Central memory CD4-positive, alpha-beta T cell (primary cell): ENCODE measurements at regions not wholly inside any gene's neighbourhood (a gene's known extent, or its start where the extent isn't known, plus 50 kb on each side); places are given as distances from the start of the nearest gene placed in this dataset.
"Not testable (repeated sequence)": the region's sequence is repeated elsewhere in the genome, so short reads cannot be mapped to it uniquely, and the experiment has no call there.

Experiments
- DNase-seq: peaks from one replicate; pipeline ENCODE4 v3.0.0; 2022

DNA sequence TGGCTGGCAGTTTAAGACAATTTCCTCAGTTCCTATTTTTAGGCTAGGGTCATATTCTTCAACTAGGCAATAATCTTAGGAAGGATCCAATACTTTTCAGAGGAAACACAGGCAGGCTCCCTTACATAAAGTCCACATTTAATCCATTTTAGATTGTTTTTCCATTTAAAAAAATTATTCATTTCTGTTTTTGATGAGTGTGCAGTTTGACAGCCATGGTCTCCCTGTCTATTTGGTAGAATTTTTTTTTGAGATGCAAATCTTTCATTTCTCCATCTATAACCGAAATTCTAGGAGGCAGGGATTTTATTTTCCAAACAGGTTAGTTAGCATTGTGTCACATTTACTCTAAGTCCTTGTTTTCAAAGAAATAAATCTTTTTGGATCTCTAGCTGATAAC lies 326.8 kb downstream of the PPP4R3C start:
- no peak for DNase-seq

- no peak for DNase-seq
Measured at GRCh38 chrX:27132862-27133261, 330.3 kb downstream of the PPP4R3C start.

GRCh38 chrX:27087176-27087575 lies 376.0 kb downstream of the PPP4R3C start:
- DNase-seq = not testable (repeated sequence)

DNA sequence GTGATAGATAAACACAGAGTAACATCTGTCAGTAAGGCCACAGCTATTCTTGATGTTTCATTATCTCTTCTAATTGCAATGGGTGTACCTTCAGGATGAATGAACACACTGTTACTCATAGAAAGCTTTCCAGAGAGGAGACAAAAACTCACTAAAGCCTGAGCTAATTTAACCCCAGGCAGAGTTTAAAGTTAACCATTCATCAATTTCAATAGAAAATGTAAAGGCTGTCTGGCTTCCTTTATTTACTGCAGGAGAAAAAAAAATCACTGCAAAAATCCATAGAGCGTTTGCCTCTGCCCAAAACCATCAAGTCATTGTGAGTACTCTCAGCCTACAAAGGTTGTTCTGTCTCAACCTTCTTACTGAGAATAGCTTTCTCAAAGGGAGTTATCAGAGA lies 376.9 kb downstream of the PPP4R3C start:
- DNase-seq = no peak

GRCh38 chrX:27085346-27085745 lies 377.8 kb downstream of the PPP4R3C start:
- no peak for DNase-seq

DNA sequence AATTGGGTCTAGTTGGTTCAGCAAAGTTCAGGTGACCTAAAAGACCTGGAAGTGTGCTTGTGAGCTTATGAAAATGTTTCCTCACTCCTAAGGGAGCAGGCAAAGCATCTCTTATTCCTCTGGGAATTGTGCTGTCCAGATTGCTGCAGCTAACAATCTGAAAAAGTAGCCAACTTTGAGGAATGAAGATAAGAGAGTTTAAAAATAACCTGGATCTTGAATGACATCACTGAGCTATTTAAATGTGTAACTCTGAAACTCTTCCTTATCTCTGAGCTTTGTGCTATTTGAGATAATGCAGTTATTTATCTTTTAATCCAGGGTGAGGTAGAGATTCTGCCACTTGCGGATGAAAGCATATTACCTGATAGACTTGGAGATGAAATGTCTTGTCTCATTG lies 384.8 kb downstream of the PPP4R3C start:
- DNase-seq = no peak

DNA sequence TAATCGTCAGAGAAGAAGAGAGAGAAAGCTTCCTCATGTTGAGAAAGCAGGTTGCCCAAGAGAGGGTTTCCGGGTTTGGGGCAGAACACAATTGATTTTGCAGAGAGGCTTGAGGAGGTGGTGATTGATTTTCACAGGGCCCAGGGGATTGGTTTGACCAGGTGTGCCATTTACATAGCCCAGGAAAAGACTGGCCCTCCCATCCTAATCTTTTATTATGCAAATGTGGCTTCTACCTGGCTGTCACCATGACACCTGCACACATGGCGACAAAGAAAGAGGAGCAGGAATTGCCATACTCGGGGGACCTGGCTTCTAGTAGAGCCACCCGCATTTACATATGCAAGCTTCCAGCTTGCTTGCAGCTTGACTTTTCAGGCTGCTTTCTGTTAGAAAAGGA lies 405.3 kb downstream of the PPP4R3C start:
- DNase-seq = no peak

- DNase-seq = no peak
Measured at GRCh38 chrX:27039332-27039731, 423.8 kb downstream of the PPP4R3C start.

DNA sequence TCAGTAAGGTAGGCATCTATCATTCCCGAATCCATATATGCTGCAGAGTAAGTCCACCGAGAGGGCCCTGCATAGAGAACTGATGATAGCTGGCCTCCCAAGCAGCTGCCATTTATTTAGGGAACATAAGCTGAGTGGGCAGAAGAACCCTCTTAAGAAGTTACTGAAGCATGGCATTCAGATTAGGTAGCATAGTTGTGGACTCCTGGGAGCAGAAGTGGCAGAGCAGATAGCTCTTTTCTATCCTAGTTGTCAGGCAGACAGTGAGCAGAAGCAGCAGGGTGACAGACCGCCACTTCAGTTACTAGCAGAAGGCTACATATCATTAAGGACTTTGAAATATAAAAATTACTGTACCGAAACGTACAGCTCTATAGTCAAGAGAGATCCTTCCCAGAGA lies 454.7 kb downstream of the PPP4R3C start:
- DNase-seq = no peak

DNA sequence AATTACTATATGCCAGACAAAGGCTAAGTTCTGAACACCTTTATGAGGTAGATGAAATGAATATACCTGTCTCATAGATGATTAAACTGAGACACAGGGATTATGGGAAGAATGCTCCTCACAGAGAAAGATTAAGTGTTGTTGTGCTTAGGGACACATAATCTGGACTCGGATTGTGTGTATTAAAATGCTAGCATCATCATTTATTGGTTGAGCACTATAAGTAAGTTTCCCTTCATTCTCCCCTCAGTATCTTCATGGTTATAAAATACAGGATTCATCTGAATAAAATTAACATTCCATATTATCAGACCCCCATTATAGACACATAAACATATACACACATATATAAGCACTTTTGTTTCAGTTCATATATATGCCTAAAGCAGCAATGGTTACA lies 463.5 kb downstream of the PPP4R3C start:
- no peak for DNase-seq

- no peak for DNase-seq
Measured at GRCh38 chrX:26958261-26958660, 504.9 kb downstream of the PPP4R3C start.

GRCh38 chrX:26954029-26954428 lies 509.1 kb downstream of the PPP4R3C start:
- DNase-seq = no peak

- no peak for DNase-seq
Measured at GRCh38 chrX:26952213-26952612, 510.9 kb downstream of the PPP4R3C start.

GRCh38 chrX:26927419-26927818 lies 535.7 kb downstream of the PPP4R3C start:
- DNase-seq = no peak

GRCh38 chrX:26925088-26925487 lies 538.1 kb downstream of the PPP4R3C start:
- DNase-seq = no peak

DNA sequence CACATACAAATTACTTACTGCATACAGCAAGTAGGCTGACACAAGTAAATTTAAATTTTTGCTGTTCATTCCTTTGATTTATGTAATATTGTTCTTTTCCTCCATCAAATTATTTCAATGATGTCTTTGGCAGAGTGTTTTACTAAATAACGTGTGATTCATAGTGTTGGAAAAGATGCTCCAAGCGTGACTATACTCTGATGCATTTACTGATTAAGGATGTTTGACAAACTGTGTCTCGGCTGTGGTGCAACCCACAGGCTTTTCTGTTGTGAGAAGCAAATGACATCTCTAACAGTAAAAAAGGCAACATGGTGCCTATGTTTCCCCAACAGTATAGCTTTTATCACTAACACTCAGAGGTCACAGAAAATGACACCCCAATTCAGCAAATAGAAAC lies 540.9 kb downstream of the PPP4R3C start:
- DNase-seq = no peak

DNA sequence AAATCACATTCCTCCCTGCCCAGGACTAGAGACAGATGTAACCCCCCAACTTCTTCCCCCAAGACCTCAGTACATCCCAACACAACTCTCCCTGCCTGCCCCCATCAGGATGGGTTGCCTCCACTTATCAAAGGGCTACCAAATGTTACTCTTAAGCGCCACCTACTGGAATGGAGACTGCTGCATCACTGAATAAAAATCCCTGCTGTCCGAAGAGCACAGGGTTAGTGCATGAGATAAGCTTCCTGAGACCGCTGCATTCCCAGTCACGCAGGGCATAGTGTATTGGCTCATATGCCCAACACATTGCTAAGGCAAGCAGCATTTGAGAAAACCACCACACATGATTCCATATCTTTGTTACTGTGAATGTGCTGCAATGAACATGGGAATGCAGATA lies 544.5 kb downstream of the PPP4R3C start:
- no peak for DNase-seq

GRCh38 chrX:26916991-26917390 lies 546.1 kb downstream of the PPP4R3C start:
- DNase-seq = no peak

GRCh38 chrX:26915064-26915463 lies 548.1 kb downstream of the PPP4R3C start:
- DNase-seq = no peak

DNA sequence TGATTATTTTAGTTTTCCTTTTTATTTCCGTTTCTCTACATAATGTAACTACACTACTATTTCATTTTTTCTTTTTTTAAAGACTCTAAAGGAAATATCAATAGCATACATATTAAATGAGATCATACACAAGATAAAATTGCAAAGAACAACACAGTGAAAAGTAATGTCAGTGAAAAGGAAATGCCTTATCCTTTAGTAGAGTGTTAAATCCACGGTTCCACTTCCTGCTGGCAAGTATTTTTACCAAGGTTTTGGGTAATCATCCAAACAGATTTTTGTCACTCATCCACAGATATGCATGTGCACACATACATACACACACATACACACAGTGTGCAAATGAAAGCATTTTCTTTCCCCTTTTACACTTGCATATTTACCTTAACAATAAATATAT lies 548.9 kb downstream of the PPP4R3C start:
- DNase-seq = no peak

DNA sequence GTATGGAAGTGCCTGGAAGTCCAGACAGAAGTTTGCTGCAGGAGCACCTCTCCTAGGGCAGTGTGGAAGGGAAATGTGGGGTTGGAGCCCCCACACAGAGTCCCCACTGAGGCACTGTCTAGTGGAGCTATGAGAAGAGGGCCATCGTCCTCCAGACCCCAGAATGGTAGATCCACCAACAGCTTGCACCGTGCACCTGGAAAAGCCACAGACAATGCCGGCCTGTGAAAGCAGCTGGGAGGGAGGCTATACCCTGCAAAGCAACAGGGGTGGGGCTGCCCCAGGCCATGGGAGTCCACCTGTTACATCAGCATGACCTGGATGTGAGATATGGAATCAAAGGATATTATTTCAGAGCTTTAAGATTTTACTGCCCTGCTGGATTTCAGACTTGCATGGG lies 551.4 kb downstream of the PPP4R3C start:
- DNase-seq = not testable (repeated sequence)

GRCh38 chrX:26909728-26910127 lies 553.4 kb downstream of the PPP4R3C start:
- DNase-seq = no peak

GRCh38 chrX:26908218-26908617 lies 554.9 kb downstream of the PPP4R3C start:
- no peak for DNase-seq

DNA sequence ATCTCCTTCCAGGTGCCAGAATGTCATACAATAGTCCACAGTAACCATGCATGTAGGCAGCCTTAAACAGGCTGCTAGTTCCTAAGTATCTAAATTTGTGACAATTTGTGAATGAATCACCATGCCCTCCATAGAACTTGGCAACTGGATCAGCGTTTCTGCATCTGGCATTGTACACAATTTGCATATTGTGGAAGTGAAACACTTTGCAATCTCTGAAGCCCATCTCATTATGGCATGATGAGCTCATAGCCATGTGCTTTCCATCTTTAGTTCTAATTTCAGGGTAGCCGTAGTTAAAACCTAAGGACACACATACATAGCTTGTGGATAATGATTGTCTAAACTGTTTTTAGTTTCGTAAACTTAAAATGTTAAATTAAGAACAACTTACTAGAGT lies 573.6 kb downstream of the PPP4R3C start:
- DNase-seq = no peak

- DNase-seq = no peak
Measured at GRCh38 chrX:26873736-26874135, 589.4 kb downstream of the PPP4R3C start.

- no peak for DNase-seq
Measured at GRCh38 chrX:26871967-26872366, 591.2 kb downstream of the PPP4R3C start.
